Vagina (tissue), 2 donors: ENCODE measurements at regions not wholly inside any gene's neighbourhood (a gene's known extent, or its start where the extent isn't known, plus 50 kb on each side); places are given as distances from the start of the nearest gene placed in this dataset.

Experiments used
- CTCF ChIP-seq, 3 experiments: fragments of 450-650 bp in 2 of 3; fragments of 200-600 bp in 1 of 3; sonication (generic) in 1 of 3; IDR thresholded peaks; one replicate each; pipeline ENCODE4 v1.5.1; 2017 to 2019; ENCODE audit warnings: antibody characterized with exemption in 3 of 3, mild to moderate bottlenecking in 2 of 3, moderate library complexity in 2 of 3
- POLR2A ChIP-seq, 2 donors: fragments of 450-650 bp; IDR thresholded peaks; one replicate each; pipeline ENCODE4 v1.6.1; 2017; ENCODE audit warnings: antibody characterized with exemption in 2 of 2, mild to moderate bottlenecking in 2 of 2, moderate library complexity in 2 of 2

- TF ChIP-seq CTCF (IDR thresholded peaks at IDR 0.05): no peak
- no peak for TF ChIP-seq POLR2A (IDR thresholded peaks at IDR 0.05)
Observed at GRCh38 chr13:79225487-79226232, 180.4 kb downstream of the RBM26 start.
